H1 (cell line): ENCODE measurements at regions not wholly inside any gene's neighbourhood (a gene's known extent, or its start where the extent isn't known, plus 50 kb on each side); places are given as distances from the start of the nearest gene placed in this dataset.

Experiments used
- CTCF ChIA-PET: fragments of 300-600 bp; sonication (Branson Sonifier 250); formaldehyde crosslinking; loops from one replicate; lab custom pipeline; 2021; ENCODE audit not compliant: partially characterized antibody; lab: Charles Lee
- POLR2A ChIA-PET: fragments of 300-600 bp; sonication (Branson Sonifier 250); formaldehyde crosslinking; loops from one replicate; lab custom pipeline; 2021; ENCODE audit warnings: inconsistent platforms; ENCODE audit not compliant: partially characterized antibody; lab: Charles Lee
- DNase-seq, 2 experiments: peaks; one replicate each; pipeline versions ENCODE4 v3.0.0 to v3.0.0-alpha.2; 2010 to 2022; ENCODE audit warnings: low spot score in 2 of 2, low read depth in 1 of 2, mixed read lengths in 1 of 2
- FAIRE-seq: peaks from 2 replicates; lab custom pipeline; 2011; peaks lifted over from hg19 to GRCh38; lab: Jason Lieb, UNC
- H2AFZ ChIP-seq: 2 replicates; pipeline ENCODE4 v1.8.1; 2012; ENCODE audit warnings: low read length, inconsistent platforms
- H2AK5ac ChIP-seq: 2 replicates; pipeline ENCODE4 v1.6.1; 2013; ENCODE audit warnings: low read depth, low read length
- H2BK120ac ChIP-seq: replicated peaks from 2 replicates; pipeline ENCODE3; 2013; ENCODE audit warnings: low read depth, low read length, inconsistent platforms
- H2BK12ac ChIP-seq: 2 replicates; pipeline ENCODE4 v1.6.1; 2013; ENCODE audit warnings: low read depth, low read length
- H2BK15ac ChIP-seq: 2 replicates; pipeline ENCODE4 v1.6.1; 2013; ENCODE audit warnings: low read length
- H2BK20ac ChIP-seq: 2 replicates; pipeline ENCODE4 v1.6.1; 2013; ENCODE audit warnings: low read length
- H2BK5ac ChIP-seq: 2 replicates; pipeline ENCODE4 v1.6.1; 2013; ENCODE audit warnings: low read depth, low read length
- H3K14ac ChIP-seq: 2 replicates; pipeline ENCODE4 v1.6.1; 2013; ENCODE audit warnings: inconsistent platforms; ENCODE audit not compliant: insufficient read length
- H3K18ac ChIP-seq: 2 replicates; pipeline ENCODE4 v1.6.1; 2013; ENCODE audit warnings: low read length; ENCODE audit errors: extremely low read depth
- H3K23ac ChIP-seq: 2 replicates; pipeline ENCODE4 v1.6.1; 2013; ENCODE audit warnings: inconsistent platforms; ENCODE audit not compliant: insufficient read length
- H3K23me2 ChIP-seq: 2 replicates; pipeline ENCODE4 v1.6.1; 2013; ENCODE audit warnings: low read depth, low read length
- H3K27ac ChIP-seq: 2 replicates; pipeline ENCODE4 v1.6.1; 2011; ENCODE audit warnings: low read depth, low read length, inconsistent platforms
- H3K27me3 ChIP-seq, 4 experiments: replicated peaks in 1 of 4; 1 replicate in 1 of 4; 2 replicates in 3 of 4; pipeline versions ENCODE4 v1.6.1 to v1.8.1; 2011 to 2013; ENCODE audit warnings: low read length in 3 of 4, mild to moderate bottlenecking in 3 of 4, inconsistent platforms in 2 of 4, mixed read lengths in 2 of 4, moderate library complexity in 1 of 4; ENCODE audit not compliant: control insufficient read depth in 3 of 4, insufficient read depth in 3 of 4; ENCODE audit errors: extremely low read depth in 1 of 4
- H3K36me3 ChIP-seq, 4 experiments: 2 replicates each; pipeline versions ENCODE4 v1.6.1 to v1.8.1; 2011 to 2013; ENCODE audit warnings: mild to moderate bottlenecking in 4 of 4, low read length in 3 of 4, moderate library complexity in 2 of 4, control low read depth in 1 of 4, inconsistent platforms in 1 of 4; ENCODE audit not compliant: insufficient read depth in 4 of 4, control insufficient read depth in 2 of 4
- H3K4ac ChIP-seq: replicated peaks from 2 replicates; pipeline ENCODE3; 2013; ENCODE audit warnings: low read length, low read depth, mixed read lengths, inconsistent platforms; ENCODE audit not compliant: insufficient read length
- H3K4me1 ChIP-seq, 4 experiments: replicated peaks in 1 of 4; 1 replicate in 1 of 4; 2 replicates in 3 of 4; pipeline versions ENCODE4 v1.6.1 to v1.8.1; 2011 to 2013; ENCODE audit warnings: low read length in 3 of 4, inconsistent platforms in 2 of 4, mixed read lengths in 1 of 4; ENCODE audit not compliant: insufficient read depth in 4 of 4, control insufficient read depth in 3 of 4
- H3K4me2 ChIP-seq, 2 experiments: 2 replicates each; pipeline versions ENCODE4 v1.6.1 to v1.8.1; 2011 to 2013; ENCODE audit warnings: low read depth in 2 of 2, low read length in 2 of 2, control low read depth in 1 of 2, inconsistent platforms in 1 of 2, mild to moderate bottlenecking in 1 of 2; ENCODE audit not compliant: insufficient read depth in 1 of 2
- H3K4me3 ChIP-seq, 4 experiments: fragments of 200-600, 300-600 bp in 1 of 4; sonication (generic), shearing (Covaris generic), sonication (Bioruptor Twin) in 1 of 4; 2 replicates each; pipeline versions ENCODE4 v1.5.1 to v1.8.1; 2011 to 2016; ENCODE audit warnings: low read length in 4 of 4, low read depth in 3 of 4, control low read depth in 2 of 4, inconsistent platforms in 2 of 4, mild to moderate bottlenecking in 2 of 4, mixed read lengths in 1 of 4, moderate library complexity in 1 of 4; ENCODE audit not compliant: insufficient read depth in 2 of 4; ENCODE audit errors: extremely low read depth in 1 of 4
- H3K56ac ChIP-seq: replicated peaks from 2 replicates; pipeline ENCODE3; 2013; ENCODE audit warnings: low read depth, mild to moderate bottlenecking, mixed read lengths, low read length, inconsistent platforms; ENCODE audit not compliant: insufficient read length
- H3K79me1 ChIP-seq: 2 replicates; pipeline ENCODE4 v1.6.1; 2013; ENCODE audit warnings: low read depth, low read length, control low read depth
- H3K79me2 ChIP-seq, 2 experiments: 2 replicates each; pipeline versions ENCODE4 v1.6.1 to v1.8.1; 2012 to 2013; ENCODE audit warnings: low read length in 2 of 2, mild to moderate bottlenecking in 2 of 2, inconsistent platforms in 1 of 2; ENCODE audit not compliant: insufficient read depth in 2 of 2, control insufficient read depth in 1 of 2
- H3K9ac ChIP-seq, 4 experiments: replicated peaks in 1 of 4; 1 replicate in 1 of 4; 2 replicates in 3 of 4; pipeline versions ENCODE4 v1.6.1 to v1.8.1; 2011 to 2013; ENCODE audit warnings: low read depth in 3 of 4, low read length in 3 of 4, control low read depth in 2 of 4, mild to moderate bottlenecking in 2 of 4, moderate library complexity in 2 of 4, inconsistent platforms in 1 of 4; ENCODE audit errors: extremely low read depth in 1 of 4
- H3K9me3 ChIP-seq, 2 experiments: 2 replicates each; pipeline versions ENCODE4 v1.6.1 to v1.8.1; 2012 to 2013; ENCODE audit warnings: mild to moderate bottlenecking in 2 of 2, moderate library complexity in 2 of 2, control low read depth in 1 of 2, inconsistent platforms in 1 of 2, low read depth in 1 of 2, low read length in 1 of 2, mixed read lengths in 1 of 2; ENCODE audit not compliant: insufficient read depth in 2 of 2
- H4K20me1 ChIP-seq, 2 experiments: replicated peaks in 1 of 2; 2 replicates each; pipeline versions ENCODE3 to v1.8.1; 2011 to 2013; ENCODE audit warnings: inconsistent platforms in 2 of 2, low read length in 2 of 2, mild to moderate bottlenecking in 1 of 2; ENCODE audit not compliant: insufficient read depth in 2 of 2, control insufficient read depth in 1 of 2
- H4K5ac ChIP-seq: 2 replicates; pipeline ENCODE4 v1.6.1; 2013; ENCODE audit warnings: low read length, low read depth, mixed read lengths, inconsistent platforms; ENCODE audit not compliant: insufficient read length
- H4K8ac ChIP-seq: 2 replicates; pipeline ENCODE4 v1.8.0; 2013; ENCODE audit warnings: mild to moderate bottlenecking, moderate library complexity, low read length, inconsistent platforms; ENCODE audit not compliant: insufficient read depth; ENCODE audit errors: extremely low read depth
- H4K91ac ChIP-seq: replicated peaks from 2 replicates; pipeline ENCODE3; 2013; ENCODE audit warnings: low read length, mixed read lengths, inconsistent platforms; ENCODE audit not compliant: insufficient read length
- BACH1 ChIP-seq: IDR thresholded peaks from 2 replicates; pipeline ENCODE4 v1.6.1; 2012; ENCODE audit warnings: low read length, improper control_type of control experiment
- EZH2 ChIP-seq: fragments of 200-600 bp; sonication (generic); IDR thresholded peaks from 2 replicates; pipeline ENCODE4 v1.7.1; 2012; ENCODE audit warnings: low read depth, mild to moderate bottlenecking, moderate library complexity, low read length, inconsistent platforms; ENCODE audit not compliant: severe bottlenecking
- JUND ChIP-seq: IDR thresholded peaks from 2 replicates; pipeline ENCODE4 v1.6.1; 2011; ENCODE audit warnings: mild to moderate bottlenecking, improper control_type of control experiment, low read length
- KDM5A ChIP-seq: fragments of 200-600 bp; IDR thresholded peaks from 2 replicates; pipeline ENCODE4 v1.7.1; 2012; ENCODE audit warnings: mild to moderate bottlenecking, low read length, inconsistent platforms, mixed read lengths
- NANOG ChIP-seq: IDR thresholded peaks from 2 replicates; pipeline ENCODE4 v1.6.1; 2011; ENCODE audit warnings: low read length, low read depth, mild to moderate bottlenecking, inconsistent platforms; ENCODE audit not compliant: insufficient read depth, poor library complexity, severe bottlenecking
- SIN3A ChIP-seq, 2 experiments: IDR thresholded peaks in 1 of 2; conservative IDR thresholded peaks in 1 of 2; 2 replicates each; pipeline ENCODE4 v1.6.1; 2011 to 2012; ENCODE audit warnings: low read length in 2 of 2, improper control_type of control experiment in 1 of 2, low read depth in 1 of 2, mild to moderate bottlenecking in 1 of 2
- SP4 ChIP-seq: IDR thresholded peaks from 2 replicates; pipeline ENCODE4 v1.6.1; 2012; ENCODE audit warnings: low read length, inconsistent platforms
- SRF ChIP-seq: IDR thresholded peaks from 2 replicates; pipeline ENCODE4 v1.6.1; 2011; ENCODE audit warnings: mild to moderate bottlenecking, low read depth, low read length, moderate library complexity
- TAF1 ChIP-seq: IDR thresholded peaks from 2 replicates; pipeline ENCODE4 v1.6.1; 2011; ENCODE audit warnings: mild to moderate bottlenecking, low read depth, low read length
- TEAD4 ChIP-seq: IDR thresholded peaks from 2 replicates; pipeline ENCODE4 v1.6.1; 2012; ENCODE audit warnings: low read depth, low read length, inconsistent platforms, mixed read lengths
- WGBS, 2 experiments: shearing (Covaris generic) in 1 of 2; methylation state at CpG; one replicate each; pipeline versions ENCODE4 v1.1.6 to v1.1.7; 2013 to 2015; ENCODE audit warnings: low lambda C conversion rate in 2 of 2, mixed read lengths in 2 of 2, inconsistent platforms in 1 of 2, low coverage in 1 of 2, missing lambda C conversion rate in 1 of 2; ENCODE audit not compliant: insufficient replicate concordance in 2 of 2, insufficient coverage in 1 of 2, insufficient read length in 1 of 2; ENCODE audit errors: extremely low coverage in 1 of 2, missing lambda C conversion rate in 1 of 2; 5-methylcytosine and 5-hydroxymethylcytosine counted together
- TF ChIP-seq, protein P1 (sequence below), 3 experiments: IDR thresholded peaks; 1 replicate in 2 of 3; 2 replicates in 1 of 3; pipeline versions ENCODE4 v1.5.1 to v1.6.1; 2011; ENCODE audit warnings: low read length in 3 of 3, mild to moderate bottlenecking in 3 of 3, inconsistent platforms in 2 of 3, low read depth in 1 of 3, moderate library complexity in 1 of 3; ENCODE audit not compliant: insufficient read depth in 1 of 3; ENCODE audit errors: control extremely low read depth in 1 of 3
- TF ChIP-seq, protein P2 (sequence below): IDR thresholded peaks from 2 replicates; pipeline ENCODE4 v1.6.1; 2012; ENCODE audit warnings: inconsistent platforms

DNA sequence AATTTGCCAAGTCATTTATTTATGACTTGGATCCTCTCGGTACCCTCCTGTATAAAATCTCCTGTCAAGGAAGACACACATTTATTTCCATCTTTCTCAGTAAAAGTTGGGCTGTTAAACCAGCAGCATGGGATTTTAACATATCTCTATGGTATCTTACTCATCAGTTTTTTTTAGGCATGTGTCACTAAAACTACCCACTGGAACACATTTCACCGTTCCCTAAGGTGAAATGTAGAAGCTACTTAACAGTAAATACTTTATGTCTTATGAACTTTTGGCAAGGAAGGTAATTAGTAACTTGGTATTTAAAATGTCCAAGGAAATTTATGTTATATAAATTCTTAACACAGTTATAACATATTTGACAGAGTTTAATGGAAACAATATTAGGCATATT is 152.5 kb upstream of the HDAC9 start:
- Histone ChIP-seq H2BK15ac (no peak overlapping the region), H3K27me3 (no peaks in the 10 kb centered on the region), H3K56ac (no peak overlapping the region), H3K18ac (no peak overlapping the region), H3K36me3 (no peaks in the 10 kb centered on the region), H3K9ac (no peak overlapping the region), H3K4me3 (no peak overlapping the region), H3K14ac (no peak overlapping the region), H3K27ac (no peak overlapping the region), H2BK120ac (no peak overlapping the region), H2BK12ac (no peak overlapping the region), H3K4me1 (no peaks in the 10 kb centered on the region), H4K91ac (no peak overlapping the region), H2AK5ac (no peak overlapping the region), H3K79me2 (no peaks in the 10 kb centered on the region), H3K23me2 (no peaks in the 10 kb centered on the region), H3K9me3 (no peaks in the 10 kb centered on the region), H2AFZ (no peak overlapping the region), H2BK5ac (no peak overlapping the region), H4K8ac (no peak overlapping the region), H3K4ac (no peak overlapping the region), H2BK20ac (no peak overlapping the region), H3K23ac (no peak overlapping the region), H4K5ac (no peak overlapping the region), H4K20me1 (no peaks in the 10 kb centered on the region), H3K4me2 (no peak overlapping the region), H3K79me1 (no peaks in the 10 kb centered on the region)
- ChIA-PET CTCF (interaction anchor here (0.8 to 2.7 kb wide), 5 partner anchors 10 to 368 kb away, joined by 3 to 11 read pairs (median 3); no protein-coding TSS in a partner anchor), POLR2A (no interaction called here)
- FAIRE-seq: no peak
- DNase-seq: no peak
- WGBS, 2 experiments: 88% methylated on average over 2 of the region's 2 CpGs; no CpG with 5 or more reads in 1 of the 2 experiments
- TF ChIP-seq KDM5A (no peak), SIN3A (conservative IDR thresholded peaks at IDR 0.05 in 1 of 2, IDR thresholded peaks at IDR 0.05 in 1 of 2; ENCODE audit: low read depth in 1 of 2, low read length in 2 of 2) (no peak), JUND (no peak), TAF1 (no peak), SP4 (no peak), SRF (no peak), BACH1 (no peak), NANOG (no peak), EZH2 (no peak), TEAD4 (no peak)
- TF ChIP-seq, protein P1, sequence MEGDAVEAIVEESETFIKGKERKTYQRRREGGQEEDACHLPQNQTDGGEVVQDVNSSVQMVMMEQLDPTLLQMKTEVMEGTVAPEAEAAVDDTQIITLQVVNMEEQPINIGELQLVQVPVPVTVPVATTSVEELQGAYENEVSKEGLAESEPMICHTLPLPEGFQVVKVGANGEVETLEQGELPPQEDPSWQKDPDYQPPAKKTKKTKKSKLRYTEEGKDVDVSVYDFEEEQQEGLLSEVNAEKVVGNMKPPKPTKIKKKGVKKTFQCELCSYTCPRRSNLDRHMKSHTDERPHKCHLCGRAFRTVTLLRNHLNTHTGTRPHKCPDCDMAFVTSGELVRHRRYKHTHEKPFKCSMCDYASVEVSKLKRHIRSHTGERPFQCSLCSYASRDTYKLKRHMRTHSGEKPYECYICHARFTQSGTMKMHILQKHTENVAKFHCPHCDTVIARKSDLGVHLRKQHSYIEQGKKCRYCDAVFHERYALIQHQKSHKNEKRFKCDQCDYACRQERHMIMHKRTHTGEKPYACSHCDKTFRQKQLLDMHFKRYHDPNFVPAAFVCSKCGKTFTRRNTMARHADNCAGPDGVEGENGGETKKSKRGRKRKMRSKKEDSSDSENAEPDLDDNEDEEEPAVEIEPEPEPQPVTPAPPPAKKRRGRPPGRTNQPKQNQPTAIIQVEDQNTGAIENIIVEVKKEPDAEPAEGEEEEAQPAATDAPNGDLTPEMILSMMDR (IDR thresholded peaks at IDR 0.05; ENCODE audit: control extremely low read depth in 1 of 3, insufficient read depth in 1 of 3, low read depth in 1 of 3, low read length in 3 of 3): no peak
- TF ChIP-seq, protein P2, sequence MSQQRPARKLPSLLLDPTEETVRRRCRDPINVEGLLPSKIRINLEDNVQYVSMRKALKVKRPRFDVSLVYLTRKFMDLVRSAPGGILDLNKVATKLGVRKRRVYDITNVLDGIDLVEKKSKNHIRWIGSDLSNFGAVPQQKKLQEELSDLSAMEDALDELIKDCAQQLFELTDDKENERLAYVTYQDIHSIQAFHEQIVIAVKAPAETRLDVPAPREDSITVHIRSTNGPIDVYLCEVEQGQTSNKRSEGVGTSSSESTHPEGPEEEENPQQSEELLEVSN: no peak
